Activated naive CD8-positive, alpha-beta T cell (primary cell): ENCODE measurements at regions not wholly inside any gene's neighbourhood (a gene's known extent, or its start where the extent isn't known, plus 50 kb on each side); places are given as distances from the start of the nearest gene placed in this dataset.

Experiments used
- H3K27ac Mint-ChIP-seq: one replicate; pipeline ENCODE4 v1.8.0; 2021; ENCODE audit warnings: mixed read lengths
- H3K27me3 Mint-ChIP-seq: one replicate; pipeline ENCODE4 v1.8.0; 2021; ENCODE audit warnings: mixed read lengths
- H3K36me3 Mint-ChIP-seq: one replicate; pipeline ENCODE4 v1.8.0; 2021; ENCODE audit warnings: mixed read lengths
- H3K4me1 Mint-ChIP-seq: one replicate; pipeline ENCODE4 v1.8.0; 2021; ENCODE audit warnings: low read depth, mixed read lengths
- H3K4me3 Mint-ChIP-seq: one replicate; pipeline ENCODE4 v1.8.0; 2021; ENCODE audit warnings: mild to moderate bottlenecking, mixed read lengths
- H3K9me3 Mint-ChIP-seq: one replicate; pipeline ENCODE4 v1.8.0; 2021; ENCODE audit warnings: low read depth, mixed read lengths

- Mint-ChIP-seq H3K4me1 (no peaks in the 10 kb centered on the region), H3K27ac (no peak overlapping the region)
These were observed 606.5 kb downstream of the LMO4 start for GRCh38 chr1:87935130-87935529.

GRCh38 chr1:87937831-87938395 lies 609.2 kb downstream of the LMO4 start:
- Mint-ChIP-seq H3K27ac (no peak overlapping the region), H3K27me3 (peaks cover 4% of the 10 kb centered on the region)

More at GRCh38 chr1:87935130-87935529, 606.5 kb downstream of the LMO4 start:
- Mint-ChIP-seq H3K9me3 (peaks cover 5% of the 10 kb centered on the region), H3K4me3 (no peak overlapping the region), H3K27me3 (peaks cover 4% of the 10 kb centered on the region), H3K36me3 (no peaks in the 10 kb centered on the region)

GRCh38 chr1:87938631-87939030 lies 610.0 kb downstream of the LMO4 start:
- no peaks in the 10 kb centered on the region for H3K36me3 Mint-ChIP-seq
- no peaks in the 10 kb centered on the region for H3K4me1 Mint-ChIP-seq
- no peak overlapping the region for H3K27ac Mint-ChIP-seq

More at GRCh38 chr1:87937831-87938395, 609.2 kb downstream of the LMO4 start:
- Mint-ChIP-seq H3K4me1 (no peaks in the 10 kb centered on the region), H3K9me3 (no peaks in the 10 kb centered on the region), H3K36me3 (no peaks in the 10 kb centered on the region), H3K4me3 (no peak overlapping the region)

GRCh38 chr1:87939444-87939843 lies 610.8 kb downstream of the LMO4 start:
- no peak overlapping the region for H3K27ac Mint-ChIP-seq
- H3K27me3 Mint-ChIP-seq = peaks cover 4% of the 10 kb centered on the region
- H3K9me3 Mint-ChIP-seq = no peaks in the 10 kb centered on the region
- H3K4me3 Mint-ChIP-seq = no peak overlapping the region
- no peaks in the 10 kb centered on the region for H3K36me3 Mint-ChIP-seq
- no peaks in the 10 kb centered on the region for H3K4me1 Mint-ChIP-seq

More at GRCh38 chr1:87938631-87939030, 610.0 kb downstream of the LMO4 start:
- no peaks in the 10 kb centered on the region for H3K9me3 Mint-ChIP-seq
- peaks cover 4% of the 10 kb centered on the region for H3K27me3 Mint-ChIP-seq
- no peak overlapping the region for H3K4me3 Mint-ChIP-seq

- Mint-ChIP-seq H3K4me3 (no peak overlapping the region), H3K36me3 (no peaks in the 10 kb centered on the region), H3K27ac (no peak overlapping the region), H3K27me3 (peaks cover 4% of the 10 kb centered on the region), H3K4me1 (no peaks in the 10 kb centered on the region), H3K9me3 (no peaks in the 10 kb centered on the region)
These were observed 611.7 kb downstream of the LMO4 start for GRCh38 chr1:87940421-87940820.

GRCh38 chr1:87941337-87941946 lies 612.8 kb downstream of the LMO4 start:
- no peaks in the 10 kb centered on the region for H3K9me3 Mint-ChIP-seq
- no peaks in the 10 kb centered on the region for H3K4me1 Mint-ChIP-seq
- no peak overlapping the region for H3K27ac Mint-ChIP-seq
- H3K36me3 Mint-ChIP-seq = no peaks in the 10 kb centered on the region
- no peak overlapping the region for H3K4me3 Mint-ChIP-seq
- H3K27me3 Mint-ChIP-seq = peaks cover 3% of the 10 kb centered on the region

- H3K27me3 Mint-ChIP-seq = peaks cover 3% of the 10 kb centered on the region
- no peaks in the 10 kb centered on the region for H3K9me3 Mint-ChIP-seq
- no peaks in the 10 kb centered on the region for H3K4me1 Mint-ChIP-seq
- no peaks in the 10 kb centered on the region for H3K36me3 Mint-ChIP-seq
- no peak overlapping the region for H3K27ac Mint-ChIP-seq
- no peak overlapping the region for H3K4me3 Mint-ChIP-seq
These were observed 613.5 kb downstream of the LMO4 start for GRCh38 chr1:87942165-87942564.

- H3K27ac Mint-ChIP-seq = no peak overlapping the region
- no peak overlapping the region for H3K4me3 Mint-ChIP-seq
- peaks cover 14% of the 10 kb centered on the region for H3K27me3 Mint-ChIP-seq
- H3K36me3 Mint-ChIP-seq = no peaks in the 10 kb centered on the region
- no peaks in the 10 kb centered on the region for H3K9me3 Mint-ChIP-seq
- H3K4me1 Mint-ChIP-seq = no peaks in the 10 kb centered on the region
These were observed 621.0 kb downstream of the LMO4 start for GRCh38 chr1:87949711-87950110.

GRCh38 chr1:87950369-87950768 lies 621.7 kb downstream of the LMO4 start:
- Mint-ChIP-seq H3K27ac (no peak overlapping the region), H3K36me3 (no peaks in the 10 kb centered on the region), H3K27me3 (peaks cover 11% of the 10 kb centered on the region), H3K4me3 (no peak overlapping the region), H3K9me3 (no peaks in the 10 kb centered on the region), H3K4me1 (no peaks in the 10 kb centered on the region)

- Mint-ChIP-seq H3K27ac (no peak overlapping the region), H3K27me3 (peaks cover 11% of the 10 kb centered on the region), H3K4me1 (no peaks in the 10 kb centered on the region)
These were observed 622.7 kb downstream of the LMO4 start for GRCh38 chr1:87951409-87951808.

GRCh38 chr1:87951852-87952251 lies 623.2 kb downstream of the LMO4 start:
- H3K9me3 Mint-ChIP-seq = no peaks in the 10 kb centered on the region
- H3K36me3 Mint-ChIP-seq = no peaks in the 10 kb centered on the region
- H3K27ac Mint-ChIP-seq = no peak overlapping the region
- H3K4me1 Mint-ChIP-seq = no peaks in the 10 kb centered on the region
- peaks cover 11% of the 10 kb centered on the region for H3K27me3 Mint-ChIP-seq
- H3K4me3 Mint-ChIP-seq = no peak overlapping the region

More at GRCh38 chr1:87951409-87951808, 622.7 kb downstream of the LMO4 start:
- no peaks in the 10 kb centered on the region for H3K9me3 Mint-ChIP-seq
- no peak overlapping the region for H3K4me3 Mint-ChIP-seq
- H3K36me3 Mint-ChIP-seq = no peaks in the 10 kb centered on the region

GRCh38 chr1:87953121-87953520 lies 624.4 kb downstream of the LMO4 start:
- H3K4me3 Mint-ChIP-seq = no peak overlapping the region
- no peaks in the 10 kb centered on the region for H3K36me3 Mint-ChIP-seq
- peaks cover 11% of the 10 kb centered on the region for H3K27me3 Mint-ChIP-seq
- H3K4me1 Mint-ChIP-seq = no peaks in the 10 kb centered on the region
- H3K27ac Mint-ChIP-seq = no peak overlapping the region
- H3K9me3 Mint-ChIP-seq = no peaks in the 10 kb centered on the region

GRCh38 chr1:87953732-87954344 lies 625.2 kb downstream of the LMO4 start:
- H3K36me3 Mint-ChIP-seq = no peaks in the 10 kb centered on the region
- no peak overlapping the region for H3K27ac Mint-ChIP-seq
- H3K27me3 Mint-ChIP-seq = peaks cover 10% of the 10 kb centered on the region
- no peaks in the 10 kb centered on the region for H3K9me3 Mint-ChIP-seq
- no peak overlapping the region for H3K4me3 Mint-ChIP-seq
- H3K4me1 Mint-ChIP-seq = no peaks in the 10 kb centered on the region

- no peaks in the 10 kb centered on the region for H3K9me3 Mint-ChIP-seq
- H3K4me1 Mint-ChIP-seq = no peaks in the 10 kb centered on the region
- H3K36me3 Mint-ChIP-seq = no peaks in the 10 kb centered on the region
- no peak overlapping the region for H3K27ac Mint-ChIP-seq
- H3K27me3 Mint-ChIP-seq = peaks cover 7% of the 10 kb centered on the region
- no peak overlapping the region for H3K4me3 Mint-ChIP-seq
These were observed 626.4 kb downstream of the LMO4 start for GRCh38 chr1:87955038-87955437.

GRCh38 chr1:87956072-87956471 lies 627.4 kb downstream of the LMO4 start:
- H3K4me1 Mint-ChIP-seq = no peaks in the 10 kb centered on the region
- H3K27me3 Mint-ChIP-seq = peaks cover 7% of the 10 kb centered on the region
- no peak overlapping the region for H3K27ac Mint-ChIP-seq
- no peaks in the 10 kb centered on the region for H3K36me3 Mint-ChIP-seq
- H3K4me3 Mint-ChIP-seq = no peak overlapping the region
- H3K9me3 Mint-ChIP-seq = no peaks in the 10 kb centered on the region
